ENCODE measurements at regions not wholly inside any gene's neighbourhood (a gene's known extent, or its start where the extent isn't known, plus 50 kb on each side); places are given as distances from the start of the nearest gene placed in this dataset.

- ATAC-seq = no peak
- TF ChIP-seq, protein P1, sequence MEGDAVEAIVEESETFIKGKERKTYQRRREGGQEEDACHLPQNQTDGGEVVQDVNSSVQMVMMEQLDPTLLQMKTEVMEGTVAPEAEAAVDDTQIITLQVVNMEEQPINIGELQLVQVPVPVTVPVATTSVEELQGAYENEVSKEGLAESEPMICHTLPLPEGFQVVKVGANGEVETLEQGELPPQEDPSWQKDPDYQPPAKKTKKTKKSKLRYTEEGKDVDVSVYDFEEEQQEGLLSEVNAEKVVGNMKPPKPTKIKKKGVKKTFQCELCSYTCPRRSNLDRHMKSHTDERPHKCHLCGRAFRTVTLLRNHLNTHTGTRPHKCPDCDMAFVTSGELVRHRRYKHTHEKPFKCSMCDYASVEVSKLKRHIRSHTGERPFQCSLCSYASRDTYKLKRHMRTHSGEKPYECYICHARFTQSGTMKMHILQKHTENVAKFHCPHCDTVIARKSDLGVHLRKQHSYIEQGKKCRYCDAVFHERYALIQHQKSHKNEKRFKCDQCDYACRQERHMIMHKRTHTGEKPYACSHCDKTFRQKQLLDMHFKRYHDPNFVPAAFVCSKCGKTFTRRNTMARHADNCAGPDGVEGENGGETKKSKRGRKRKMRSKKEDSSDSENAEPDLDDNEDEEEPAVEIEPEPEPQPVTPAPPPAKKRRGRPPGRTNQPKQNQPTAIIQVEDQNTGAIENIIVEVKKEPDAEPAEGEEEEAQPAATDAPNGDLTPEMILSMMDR (IDR thresholded peaks at IDR 0.05) = no peak
- Histone ChIP-seq H3K27me3 (no peaks in the 10 kb centered on the region), H3K27ac (no peak overlapping the region), H3K4me3 (no peak overlapping the region), H3K9me3 (peaks cover 0 to 3% (median 0%) of the 10 kb centered on the region in 12 donors), H3K36me3 (no peaks in the 10 kb centered on the region), H3K4me1 (no peaks in the 10 kb centered on the region)
- WGBS, 4 donors = 18 to 53% (median 34%) methylated on average over 1 of the region's 1 CpG
- intact Hi-C loops (cut with DNase I) = no loop called here
- DNase-seq = no peak
Observed at GRCh38 chr5:144857454-144857853, 686.8 kb downstream of the KCTD16 start.

DNA sequence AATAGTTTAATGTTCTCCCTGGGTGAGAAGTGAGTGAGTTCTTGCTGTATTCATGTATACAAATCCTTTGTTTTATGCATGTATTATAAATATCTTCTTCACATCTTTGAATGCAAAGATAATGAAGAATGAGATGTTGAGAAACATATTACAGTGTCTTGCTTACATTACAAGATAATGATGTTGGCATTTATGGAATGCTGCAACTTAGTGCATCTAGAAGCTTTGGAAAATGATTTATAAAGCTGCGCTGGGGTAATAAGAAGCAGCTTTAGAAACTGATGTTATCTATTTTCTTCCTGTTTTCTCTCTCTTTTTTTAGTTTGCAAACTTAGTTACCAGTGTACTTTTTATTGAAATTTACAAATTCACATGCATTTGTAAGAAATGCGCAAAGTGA is 673.4 kb downstream of the KCTD16 start:
- no peak for DNase-seq
- ATAC-seq = no peak
- 86 to 95% (median 92%) methylated on average over 2 of the region's 2 CpGs for WGBS, 4 donors
- no peak overlapping the region for H3K27ac ChIP-seq
- intact Hi-C loops (cut with DNase I) = no loop called here
- no peaks in the 10 kb centered on the region for H3K36me3 ChIP-seq
- H3K4me1 ChIP-seq = no peaks in the 10 kb centered on the region
- peaks cover 0 to 8% (median 0%) of the 10 kb centered on the region in 12 donors for H3K9me3 ChIP-seq
- H3K27me3 ChIP-seq = no peaks in the 10 kb centered on the region
- TF ChIP-seq, protein P1 (IDR thresholded peaks at IDR 0.05) = no peak
- no peak for TF ChIP-seq POLR2A (IDR thresholded peaks at IDR 0.05)
- H3K4me3 ChIP-seq = no peak overlapping the region

DNA sequence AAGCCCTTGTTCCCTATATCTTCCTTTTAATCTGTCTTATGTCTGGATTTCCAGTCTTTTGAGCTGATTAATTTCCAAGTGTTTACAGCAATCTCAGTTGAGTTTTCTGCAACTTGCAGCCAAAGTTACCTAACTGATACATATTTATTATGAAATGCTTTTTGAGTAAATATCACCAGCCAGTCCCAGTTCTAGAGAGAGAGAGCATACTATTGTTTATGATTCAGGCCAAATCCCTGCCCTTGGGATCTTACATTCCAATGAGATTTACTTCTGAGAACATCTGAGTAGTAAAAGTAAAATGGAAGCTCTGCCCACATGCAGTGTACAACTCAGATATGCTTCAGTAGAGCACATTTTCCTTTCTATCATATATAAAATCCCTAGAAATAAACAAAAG is 661.7 kb downstream of the KCTD16 start:
- Histone ChIP-seq H3K27ac (no peak overlapping the region), H3K9me3 (peaks cover 0 to 13% (median 0%) of the 10 kb centered on the region in 12 donors), H3K36me3 (no peaks in the 10 kb centered on the region), H3K4me3 (no peak overlapping the region), H3K27me3 (no peaks in the 10 kb centered on the region), H3K4me1 (no peaks in the 10 kb centered on the region)
- TF ChIP-seq, protein P1 (IDR thresholded peaks at IDR 0.05) = no peak
- TF ChIP-seq POLR2A (IDR thresholded peaks at IDR 0.05) = no peak
- intact Hi-C loops (cut with DNase I) = no loop called here
- no peak for DNase-seq
- ATAC-seq = no peak

DNA sequence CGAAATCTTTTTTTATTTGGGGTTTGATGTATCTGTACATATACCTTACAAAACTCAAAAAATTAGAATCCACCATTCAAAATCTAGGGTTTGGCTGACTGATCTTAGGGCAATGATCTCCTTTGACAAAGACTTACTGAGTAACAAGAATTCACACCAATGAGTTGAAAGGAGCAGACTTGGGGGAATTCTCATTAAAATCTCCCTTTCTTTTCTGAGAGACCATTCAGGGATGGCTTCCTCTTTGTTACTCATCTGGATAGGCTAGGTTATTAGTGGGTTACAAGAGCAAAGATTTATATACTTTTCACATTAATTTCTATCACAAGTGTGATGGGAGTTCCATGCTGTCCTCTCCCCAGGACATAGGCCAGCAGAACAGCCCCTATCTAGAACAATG is 661.0 kb downstream of the KCTD16 start:
- WGBS, 4 donors = 67 to 90% (median 82%) methylated on average over 1 of the region's 1 CpG
- no peak overlapping the region for H3K27ac ChIP-seq
- H3K36me3 ChIP-seq = no peaks in the 10 kb centered on the region
- peaks cover 0 to 13% (median 0%) of the 10 kb centered on the region in 12 donors for H3K9me3 ChIP-seq
- no peaks in the 10 kb centered on the region for H3K27me3 ChIP-seq
- no peak for TF ChIP-seq POLR2A (IDR thresholded peaks at IDR 0.05)
- TF ChIP-seq, protein P1 (IDR thresholded peaks at IDR 0.05) = no peak
- no peak overlapping the region for H3K4me3 ChIP-seq
- intact Hi-C loops (cut with DNase I) = no loop called here
- DNase-seq (no peak), ATAC-seq (no peak)
- H3K4me1 ChIP-seq = no peaks in the 10 kb centered on the region

All from heart left ventricle (tissue), 16 donors.